PC-9 (cell line): ENCODE measurements at regions not wholly inside any gene's neighbourhood (a gene's known extent, or its start where the extent isn't known, plus 50 kb on each side); places are given as distances from the start of the nearest gene placed in this dataset.
"Not testable (repeated sequence)": the region's sequence is repeated elsewhere in the genome, so short reads cannot be mapped to it uniquely, and the experiment has no call there.

ENCODE experiments used
- BruUV-seq: library from RNA; stranded (reverse); fragments of 400-500 nt; replicated peaks from 2 replicates; lab custom pipeline; 2021; lab: Mats Ljungman, UMichigan
- CTCF ChIA-PET: fragments of 300-600 bp; sonication (Branson Sonifier 250); formaldehyde crosslinking; loops from one replicate; lab custom pipeline; 2022; ENCODE audit warnings: antibody characterized with exemption; lab: Charles Lee
- POLR2A ChIA-PET: fragments of 300-600 bp; sonication (Branson Sonifier 250); formaldehyde crosslinking; loops from one replicate; lab custom pipeline; 2022; ENCODE audit warnings: antibody characterized with exemption; ENCODE audit not compliant: unreplicated experiment; lab: Charles Lee
- DNase-seq, 2 experiments: peaks; one replicate each; pipeline versions ENCODE4 v3.0.0 to v3.0.0-alpha.2; 2015 to 2022; ENCODE audit warnings: mixed read lengths in 1 of 2
- H2AFZ ChIP-seq: fragments of 200-600 bp; sonication (generic); 2 replicates; pipeline ENCODE4 v1.8.1; 2017; ENCODE audit warnings: antibody characterized with exemption
- H3F3A ChIP-seq: fragments of 200-600 bp; sonication (generic); 2 replicates; pipeline ENCODE4 v1.8.1; 2017; ENCODE audit warnings: antibody characterized with exemption, mild to moderate bottlenecking, low read depth; ENCODE audit not compliant: insufficient read depth
- H3K27ac ChIP-seq: fragments of 200-600 bp; sonication (generic); 2 replicates; pipeline ENCODE4 v1.6.1; 2016; ENCODE audit warnings: mixed run types
- H3K27me3 ChIP-seq: fragments of 200-600 bp; sonication (generic); 2 replicates; pipeline ENCODE4 v1.6.1; 2016; ENCODE audit warnings: low read depth, mixed run types; ENCODE audit not compliant: insufficient read depth
- H3K36me3 ChIP-seq: fragments of 200-600 bp; sonication (generic); 2 replicates; pipeline ENCODE4 v1.6.1; 2016; ENCODE audit warnings: low read depth, mixed run types
- H3K4me1 ChIP-seq: fragments of 200-600 bp; sonication (generic); replicated peaks from 2 replicates; pipeline ENCODE4 v1.6.1; 2016; ENCODE audit warnings: mixed run types; ENCODE audit not compliant: insufficient read depth
- H3K4me2 ChIP-seq: fragments of 200-600 bp; sonication (generic); 2 replicates; pipeline ENCODE4 v1.6.1; 2017; ENCODE audit warnings: mixed run types
- H3K4me3 ChIP-seq: fragments of 200-600 bp; sonication (generic); 2 replicates; pipeline ENCODE4 v1.6.1; 2016; ENCODE audit warnings: mixed run types
- H3K79me2 ChIP-seq: fragments of 200-600 bp; sonication (generic); 2 replicates; pipeline ENCODE4 v1.6.1; 2017; ENCODE audit warnings: low read depth, mixed run types
- H3K9me2 ChIP-seq: fragments of 200-600 bp; sonication (generic); 2 replicates; pipeline ENCODE4 v1.8.1; 2017; ENCODE audit warnings: mild to moderate bottlenecking; ENCODE audit not compliant: insufficient read depth
- H3K9me3 ChIP-seq: fragments of 200-600 bp; sonication (generic); 2 replicates; pipeline ENCODE4 v1.8.1; 2016; ENCODE audit warnings: low read depth; ENCODE audit not compliant: insufficient read depth
- H4K20me1 ChIP-seq: fragments of 200-600 bp; sonication (generic); 2 replicates; pipeline ENCODE4 v1.8.1; 2017; ENCODE audit not compliant: insufficient read depth
- CTCF ChIP-seq: fragments of 200-600 bp; sonication (generic); conservative IDR thresholded peaks from 2 replicates; pipeline ENCODE4 v1.6.1; 2017; ENCODE audit warnings: mixed run types, antibody characterized with exemption, mild to moderate bottlenecking, moderate library complexity
- EZH2 ChIP-seq: fragments of 200-600 bp; sonication (generic); IDR thresholded peaks from 2 replicates; pipeline ENCODE4 v1.8.0; 2017; ENCODE audit warnings: antibody characterized with exemption, low read depth
- intact Hi-C: fragments of 100-400 bp; cut with micrococcal nuclease; formaldehyde crosslinking; loops from one replicate; pipeline ENCODE4 v1.10.0; 2022; ENCODE audit not compliant: unreplicated experiment

- no peak for DNase-seq
- no TSS peak for BruUV-seq
- no peaks in the 10 kb centered on the region for H4K20me1 ChIP-seq
Measured at GRCh38 chrX:65203545-65203944, 227.3 kb upstream of the ZC4H2 start.

GRCh38 chrX:65196758-65197360 lies 220.6 kb upstream of the ZC4H2 start:
- no TSS peak for BruUV-seq
- Histone ChIP-seq H2AFZ (no peak overlapping the region), H3K9me3 (no peaks in the 10 kb centered on the region), H3F3A (no peaks in the 10 kb centered on the region), H3K9me2 (no peaks in the 10 kb centered on the region), H3K4me1 (no peaks in the 10 kb centered on the region), H3K27me3 (no peaks in the 10 kb centered on the region), H3K36me3 (no peaks in the 10 kb centered on the region), H4K20me1 (no peaks in the 10 kb centered on the region), H3K79me2 (no peaks in the 10 kb centered on the region), H3K27ac (no peak overlapping the region), H3K4me3 (no peak overlapping the region), H3K4me2 (no peak overlapping the region)
- POLR2A ChIA-PET: interaction anchor here (0.6 kb wide), 1 partner anchor 1969 kb away, joined by 3 read pairs; no protein-coding TSS in a partner anchor
- CTCF ChIA-PET: no interaction called here
- TF ChIP-seq EZH2: no peak
- no peak for DNase-seq
- intact Hi-C loops: no loop called here

More at GRCh38 chrX:65203545-65203944, 227.3 kb upstream of the ZC4H2 start:
- H3K9me2 ChIP-seq: no peaks in the 10 kb centered on the region
- no peaks in the 10 kb centered on the region for H3K36me3 ChIP-seq
- no peak overlapping the region for H3K27ac ChIP-seq
- ChIA-PET CTCF (no interaction called here), POLR2A (no interaction called here)
- no peak overlapping the region for H2AFZ ChIP-seq
- H3K9me3 ChIP-seq: no peaks in the 10 kb centered on the region
- no peak overlapping the region for H3K4me3 ChIP-seq
- no peaks in the 10 kb centered on the region for H3F3A ChIP-seq
- no peaks in the 10 kb centered on the region for H3K79me2 ChIP-seq
- no peaks in the 10 kb centered on the region for H3K27me3 ChIP-seq
- no peak overlapping the region for H3K4me2 ChIP-seq
- intact Hi-C loops: no loop called here
- TF ChIP-seq CTCF (no peak), EZH2 (no peak)
- H3K4me1 ChIP-seq: no peaks in the 10 kb centered on the region

GRCh38 chrX:65195621-65196020 lies 219.4 kb upstream of the ZC4H2 start:
- H3K27me3 ChIP-seq: no peaks in the 10 kb centered on the region
- H3K4me3 ChIP-seq: no peak overlapping the region
- no peak overlapping the region for H3K27ac ChIP-seq
- H3K4me2 ChIP-seq: no peak overlapping the region
- no peaks in the 10 kb centered on the region for H3K36me3 ChIP-seq
- H3K9me2 ChIP-seq: no peaks in the 10 kb centered on the region
- no peaks in the 10 kb centered on the region for H4K20me1 ChIP-seq
- ChIA-PET POLR2A (no interaction called here), CTCF (no interaction called here)
- no peak overlapping the region for H2AFZ ChIP-seq
- no peaks in the 10 kb centered on the region for H3F3A ChIP-seq
- H3K9me3 ChIP-seq: no peaks in the 10 kb centered on the region
- no peaks in the 10 kb centered on the region for H3K4me1 ChIP-seq
- no peaks in the 10 kb centered on the region for H3K79me2 ChIP-seq
- intact Hi-C loops: no loop called here
- no peak for DNase-seq
- BruUV-seq: no TSS peak
- TF ChIP-seq EZH2 (no peak), CTCF (no peak)

- no peak for DNase-seq
- no TSS peak for BruUV-seq
- H3F3A ChIP-seq: no peaks in the 10 kb centered on the region
- H3K4me3 ChIP-seq: no peak overlapping the region
- intact Hi-C loops: no loop called here
- H3K9me2 ChIP-seq: no peaks in the 10 kb centered on the region
- no peaks in the 10 kb centered on the region for H3K79me2 ChIP-seq
- H3K27ac ChIP-seq: no peak overlapping the region
- H3K27me3 ChIP-seq: no peaks in the 10 kb centered on the region
- no peak overlapping the region for H3K4me2 ChIP-seq
- TF ChIP-seq EZH2 (no peak), CTCF (no peak)
- no peak overlapping the region for H2AFZ ChIP-seq
- H3K36me3 ChIP-seq: no peaks in the 10 kb centered on the region
- ChIA-PET POLR2A (no interaction called here), CTCF (no interaction called here)
- no peaks in the 10 kb centered on the region for H3K4me1 ChIP-seq
- no peaks in the 10 kb centered on the region for H3K9me3 ChIP-seq
- H4K20me1 ChIP-seq: no peaks in the 10 kb centered on the region
Measured at GRCh38 chrX:65194547-65194946, 218.3 kb upstream of the ZC4H2 start.

GRCh38 chrX:65163325-65163724 lies 187.1 kb upstream of the ZC4H2 start:
- not testable (repeated sequence) for H3K9me2 ChIP-seq

More at GRCh38 chrX:65163325-65163724, 187.1 kb upstream of the ZC4H2 start:
- H2AFZ ChIP-seq, H3K4me3 ChIP-seq, BruUV-seq, H3F3A ChIP-seq, H3K4me2 ChIP-seq, H3K4me1 ChIP-seq, intact Hi-C loops, CTCF ChIA-PET, DNase-seq, H3K27me3 ChIP-seq, H4K20me1 ChIP-seq, H3K9me3 ChIP-seq, H3K79me2 ChIP-seq, H3K36me3 ChIP-seq, H3K27ac ChIP-seq, POLR2A ChIA-PET: not testable (repeated sequence)
